SU-DHL-6 (cell line): ENCODE measurements at regions not wholly inside any gene's neighbourhood (a gene's known extent, or its start where the extent isn't known, plus 50 kb on each side); places are given as distances from the start of the nearest gene placed in this dataset.

Source experiments
- H2AFZ ChIP-seq: fragments of 200-600 bp; sonication (generic); 2 replicates; pipeline ENCODE4 v1.6.1; 2014; ENCODE audit warnings: low read depth, mild to moderate bottlenecking, moderate library complexity, mixed read lengths, antibody characterized with exemption, low read length; ENCODE audit not compliant: severe bottlenecking
- H3F3A ChIP-seq: fragments of 200-600 bp; shearing (Covaris generic); 2 replicates; pipeline ENCODE4 v1.6.0; 2016; ENCODE audit warnings: antibody characterized with exemption, mild to moderate bottlenecking; ENCODE audit not compliant: insufficient read depth
- H3K27ac ChIP-seq: fragments of 200-600 bp; sonication (generic); 2 replicates; pipeline ENCODE4 v1.5.1; 2016; ENCODE audit warnings: low read depth, mild to moderate bottlenecking, low read length, moderate library complexity, mixed read lengths
- H3K27me3 ChIP-seq: fragments of 200-600 bp; sonication (generic), shearing (Covaris generic); 2 replicates; pipeline ENCODE4 v1.6.0; 2014; ENCODE audit warnings: mild to moderate bottlenecking, low read length
- H3K36me3 ChIP-seq: fragments of 200-600 bp; sonication (generic); 2 replicates; pipeline ENCODE4 v1.6.1; 2014; ENCODE audit warnings: mild to moderate bottlenecking, low read length, mixed read lengths
- H3K4me2 ChIP-seq: fragments of 300-600, 200-600 bp; shearing (Covaris generic), sonication (generic); 2 replicates; pipeline ENCODE4 v1.6.0; 2014; ENCODE audit warnings: low read length, low read depth, mild to moderate bottlenecking; ENCODE audit not compliant: poor library complexity, severe bottlenecking
- H3K4me3 ChIP-seq: fragments of 200-600 bp; sonication (generic); 2 replicates; pipeline ENCODE4 v1.5.1; 2014; ENCODE audit warnings: antibody characterized with exemption, low read length, mild to moderate bottlenecking, mixed read lengths; ENCODE audit not compliant: insufficient read depth, poor library complexity, severe bottlenecking
- H3K79me2 ChIP-seq: fragments of 200-600 bp; sonication (generic); 2 replicates; pipeline ENCODE4 v1.6.1; 2014; ENCODE audit warnings: mild to moderate bottlenecking, low read length, moderate library complexity; ENCODE audit not compliant: insufficient read depth
- H3K9ac ChIP-seq: fragments of 200-600 bp; sonication (generic); 2 replicates; pipeline ENCODE4 v1.7.0; 2014; ENCODE audit warnings: mild to moderate bottlenecking, low read length
- H3K9me2 ChIP-seq: fragments of 200-600 bp; sonication (generic); replicated peaks from 2 replicates; pipeline ENCODE4 v1.6.1; 2014; ENCODE audit warnings: low read length; ENCODE audit not compliant: insufficient read depth
- H3K9me3 ChIP-seq: fragments of 200-600 bp; sonication (generic); 2 replicates; pipeline ENCODE4 v1.6.1; 2014; ENCODE audit warnings: low read length, mixed read lengths; ENCODE audit not compliant: insufficient read depth
- H4K20me1 ChIP-seq: fragments of 200-600 bp; sonication (generic); 2 replicates; pipeline ENCODE4 v1.6.1; 2014; ENCODE audit warnings: low read depth, mild to moderate bottlenecking, antibody characterized with exemption, low read length, moderate library complexity, mixed read lengths
- CTCF ChIP-seq: fragments of 200-600 bp; sonication (generic); IDR thresholded peaks from one replicate; pipeline ENCODE4 v1.5.1; 2017; ENCODE audit warnings: antibody characterized with exemption, mild to moderate bottlenecking, low read length, moderate library complexity; ENCODE audit not compliant: insufficient read depth, poor library complexity, severe bottlenecking
- EZH2phosphoT487 ChIP-seq: fragments of 200-600 bp; sonication (generic), shearing (Covaris generic); conservative IDR thresholded peaks from 2 replicates; pipeline ENCODE4 v1.6.1; 2018; ENCODE audit warnings: mild to moderate bottlenecking, antibody characterized with exemption, low read length, moderate library complexity, mixed read lengths

- H3K27me3 ChIP-seq: no peaks in the 10 kb centered on the region
- H3K79me2 ChIP-seq: no peaks in the 10 kb centered on the region
- H3K27ac ChIP-seq: no peak overlapping the region
- no peaks in the 10 kb centered on the region for H3K9me2 ChIP-seq
- no peaks in the 10 kb centered on the region for H3K9me3 ChIP-seq
- no peak overlapping the region for H2AFZ ChIP-seq
- H4K20me1 ChIP-seq: no peaks in the 10 kb centered on the region
- H3K4me2 ChIP-seq: no peak overlapping the region
- no peak overlapping the region for H3K9ac ChIP-seq
- H3F3A ChIP-seq: no peaks in the 10 kb centered on the region
- no peak overlapping the region for H3K4me3 ChIP-seq
- H3K36me3 ChIP-seq: no peaks in the 10 kb centered on the region
- TF ChIP-seq EZH2phosphoT487 (no peak), CTCF (no peak)
Measured at GRCh38 chr22:27097506-27097905, 440.1 kb downstream of the MIAT start.

- no peaks in the 10 kb centered on the region for H3K9me3 ChIP-seq
- H3K9ac ChIP-seq: no peak overlapping the region
- no peak overlapping the region for H3K4me3 ChIP-seq
- no peak overlapping the region for H2AFZ ChIP-seq
- no peak overlapping the region for H3K27ac ChIP-seq
- H3F3A ChIP-seq: no peaks in the 10 kb centered on the region
- H3K4me2 ChIP-seq: no peak overlapping the region
- TF ChIP-seq CTCF (no peak), EZH2phosphoT487 (no peak)
- H3K79me2 ChIP-seq: no peaks in the 10 kb centered on the region
- H3K9me2 ChIP-seq: no peaks in the 10 kb centered on the region
- H3K27me3 ChIP-seq: no peaks in the 10 kb centered on the region
- no peaks in the 10 kb centered on the region for H3K36me3 ChIP-seq
- no peaks in the 10 kb centered on the region for H4K20me1 ChIP-seq
Measured at GRCh38 chr22:27097933-27098332, 440.5 kb downstream of the MIAT start.

GRCh38 chr22:27099946-27100722 lies 442.7 kb downstream of the MIAT start:
- Histone ChIP-seq H3K4me3 (no peak overlapping the region), H3F3A (no peaks in the 10 kb centered on the region), H4K20me1 (no peaks in the 10 kb centered on the region), H3K4me2 (no peak overlapping the region), H3K36me3 (no peaks in the 10 kb centered on the region), H2AFZ (no peak overlapping the region), H3K9me2 (no peaks in the 10 kb centered on the region), H3K9ac (no peak overlapping the region), H3K9me3 (no peaks in the 10 kb centered on the region), H3K79me2 (no peaks in the 10 kb centered on the region), H3K27me3 (no peaks in the 10 kb centered on the region), H3K27ac (no peak overlapping the region)
- no peak for TF ChIP-seq CTCF
- TF ChIP-seq EZH2phosphoT487: no peak
